AG09309 (cell line): ENCODE measurements at regions not wholly inside any gene's neighbourhood (a gene's known extent, or its start where the extent isn't known, plus 50 kb on each side); places are given as distances from the start of the nearest gene placed in this dataset.
"Not testable (repeated sequence)": the region's sequence is repeated elsewhere in the genome, so short reads cannot be mapped to it uniquely, and the experiment has no call there.

Source experiments
- DNase-seq: peaks from one replicate; pipeline ENCODE4 v3.0.0-alpha.2; 2010; ENCODE audit warnings: low read depth
- H3K4me3 ChIP-seq: 2 replicates; pipeline ENCODE4 v1.5.1; 2011; ENCODE audit warnings: mild to moderate bottlenecking, low read depth, low read length, moderate library complexity; ENCODE audit not compliant: control insufficient read depth
- TF ChIP-seq, protein P1 (sequence below): IDR thresholded peaks from 2 replicates; pipeline ENCODE4 v1.5.1; 2011; ENCODE audit warnings: mild to moderate bottlenecking, low read depth, low read length, inconsistent platforms; ENCODE audit not compliant: insufficient read depth, control insufficient read depth; ENCODE audit errors: missing control alignments

DNA sequence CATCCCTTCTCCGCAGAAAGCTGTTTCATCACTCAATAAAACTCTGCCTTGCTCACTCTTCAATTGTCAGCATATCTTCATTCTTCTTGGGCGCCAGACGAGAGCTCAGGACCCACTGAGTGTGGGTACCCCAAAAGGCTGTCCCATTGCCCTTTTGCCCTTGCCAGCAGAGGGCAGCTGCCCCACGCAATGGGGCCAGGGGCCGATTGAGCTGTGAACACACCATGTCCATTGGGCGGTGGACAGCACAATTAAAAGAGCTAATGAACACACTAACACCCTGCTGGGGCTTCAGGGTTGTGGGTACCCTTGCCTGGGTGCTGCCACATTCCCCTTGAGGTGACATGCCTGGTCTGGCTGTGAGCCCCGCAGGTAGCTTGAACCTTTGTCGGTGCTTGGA, 487.2 kb upstream of the NUDT12 start:
- H3K4me3 ChIP-seq: no peak overlapping the region
- TF ChIP-seq, protein P1, sequence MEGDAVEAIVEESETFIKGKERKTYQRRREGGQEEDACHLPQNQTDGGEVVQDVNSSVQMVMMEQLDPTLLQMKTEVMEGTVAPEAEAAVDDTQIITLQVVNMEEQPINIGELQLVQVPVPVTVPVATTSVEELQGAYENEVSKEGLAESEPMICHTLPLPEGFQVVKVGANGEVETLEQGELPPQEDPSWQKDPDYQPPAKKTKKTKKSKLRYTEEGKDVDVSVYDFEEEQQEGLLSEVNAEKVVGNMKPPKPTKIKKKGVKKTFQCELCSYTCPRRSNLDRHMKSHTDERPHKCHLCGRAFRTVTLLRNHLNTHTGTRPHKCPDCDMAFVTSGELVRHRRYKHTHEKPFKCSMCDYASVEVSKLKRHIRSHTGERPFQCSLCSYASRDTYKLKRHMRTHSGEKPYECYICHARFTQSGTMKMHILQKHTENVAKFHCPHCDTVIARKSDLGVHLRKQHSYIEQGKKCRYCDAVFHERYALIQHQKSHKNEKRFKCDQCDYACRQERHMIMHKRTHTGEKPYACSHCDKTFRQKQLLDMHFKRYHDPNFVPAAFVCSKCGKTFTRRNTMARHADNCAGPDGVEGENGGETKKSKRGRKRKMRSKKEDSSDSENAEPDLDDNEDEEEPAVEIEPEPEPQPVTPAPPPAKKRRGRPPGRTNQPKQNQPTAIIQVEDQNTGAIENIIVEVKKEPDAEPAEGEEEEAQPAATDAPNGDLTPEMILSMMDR: no peak
- DNase-seq: no peak

DNA sequence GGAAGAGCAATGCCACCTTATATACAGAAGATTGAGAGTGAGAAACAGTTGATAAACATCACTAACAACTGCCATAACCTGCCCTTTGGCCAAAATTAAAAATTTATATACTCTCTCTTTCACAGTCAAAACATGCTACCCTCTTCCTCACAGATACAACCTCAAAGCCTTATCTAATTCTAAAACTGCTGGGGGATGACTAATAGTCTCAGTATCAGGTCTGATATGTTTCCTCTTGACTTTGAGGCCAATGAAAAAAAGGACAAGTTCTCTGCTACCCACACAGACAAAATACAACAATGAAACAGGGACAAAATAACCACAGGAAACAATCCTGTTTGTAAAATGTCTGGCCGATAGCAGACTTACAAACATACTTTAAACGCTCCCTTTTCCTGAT, 485.6 kb upstream of the NUDT12 start:
- TF ChIP-seq, protein P1: no peak
- DNase-seq: no peak

DNA sequence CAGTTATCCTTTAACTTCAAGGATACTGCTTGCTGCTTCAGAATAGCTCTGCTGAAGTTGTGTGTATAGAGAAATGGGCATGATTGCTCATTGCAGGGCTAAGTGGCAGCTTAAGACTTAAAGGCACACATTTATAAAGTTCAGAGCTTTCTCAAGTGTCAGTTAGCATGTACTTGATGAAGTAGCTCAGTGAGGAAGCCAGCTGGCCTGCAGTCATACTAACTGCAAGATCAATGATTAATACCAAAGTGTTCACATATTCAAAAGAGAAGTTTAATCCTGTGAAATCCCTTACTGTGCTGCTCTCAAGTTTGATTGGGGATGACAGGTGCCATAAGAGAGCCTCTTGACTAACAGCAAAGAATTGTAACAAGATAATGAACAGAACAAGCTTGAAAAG, 483.4 kb upstream of the NUDT12 start:
- H3K4me3 ChIP-seq: no peak overlapping the region
- TF ChIP-seq, protein P1: no peak
- DNase-seq: no peak

More for the DNA sequence above, 485.6 kb upstream of the NUDT12 start:
- no peak overlapping the region for H3K4me3 ChIP-seq

DNA sequence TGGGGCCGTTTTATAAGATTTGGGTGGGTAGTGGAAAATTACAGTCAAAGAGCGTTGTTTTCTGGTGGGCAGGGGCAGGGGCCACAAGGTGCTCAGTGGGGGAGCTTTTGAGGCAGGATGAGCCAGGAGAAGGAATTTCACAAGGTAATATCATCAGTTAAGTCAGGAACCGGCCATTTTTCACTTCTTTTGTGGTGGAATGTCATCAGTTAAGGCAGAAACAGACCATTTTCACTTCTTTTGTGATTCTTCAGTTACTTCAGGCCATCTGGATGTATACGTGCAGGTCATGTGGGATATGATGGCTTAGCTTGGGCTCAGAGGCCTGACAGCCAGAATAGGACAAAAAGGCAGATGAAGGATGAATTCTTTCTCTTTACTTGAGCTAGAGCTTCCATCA, 477.3 kb upstream of the NUDT12 start:
- not testable (repeated sequence) for DNase-seq, H3K4me3 ChIP-seq

DNA sequence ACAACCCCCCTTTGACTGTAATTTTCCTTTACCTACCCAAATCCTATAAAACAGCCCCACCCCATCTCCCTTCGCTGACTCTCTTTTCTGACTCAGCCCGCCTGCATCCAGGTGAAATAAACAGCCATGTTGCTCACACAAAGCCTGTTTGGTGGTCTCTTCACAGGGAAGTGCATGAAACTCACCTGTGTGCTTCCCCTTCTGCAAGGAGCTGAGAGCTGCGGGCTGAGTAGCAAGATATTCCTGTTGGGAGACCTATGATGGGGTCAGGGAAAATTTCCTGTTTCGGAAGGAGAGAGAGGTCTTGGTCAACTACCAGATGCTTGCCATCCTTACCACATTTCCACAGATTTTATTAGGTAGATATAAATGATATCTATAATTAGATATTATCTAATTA, 474.5 kb upstream of the NUDT12 start:
- H3K4me3 ChIP-seq, DNase-seq: not testable (repeated sequence)

DNA sequence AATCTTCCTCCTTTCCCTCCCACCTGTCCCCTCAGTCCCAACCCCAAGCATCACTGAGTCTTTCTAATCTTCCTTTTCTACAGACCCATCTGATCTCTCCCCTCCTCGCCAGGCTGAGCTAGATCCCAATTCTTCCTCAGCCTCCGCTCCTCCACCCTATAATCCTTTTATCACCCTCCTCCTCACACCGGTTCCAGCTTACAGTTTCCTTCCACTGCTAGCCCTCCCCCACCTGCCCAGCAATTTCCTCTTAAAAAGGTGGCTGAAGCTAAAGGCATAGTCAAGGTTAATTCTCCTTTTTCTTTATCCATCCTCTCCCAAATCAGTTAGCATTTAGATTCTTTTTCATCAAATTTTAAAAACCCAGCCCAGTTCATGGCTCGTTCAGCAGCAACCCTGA, 470.6 kb upstream of the NUDT12 start:
- not testable (repeated sequence) for DNase-seq, H3K4me3 ChIP-seq

DNA sequence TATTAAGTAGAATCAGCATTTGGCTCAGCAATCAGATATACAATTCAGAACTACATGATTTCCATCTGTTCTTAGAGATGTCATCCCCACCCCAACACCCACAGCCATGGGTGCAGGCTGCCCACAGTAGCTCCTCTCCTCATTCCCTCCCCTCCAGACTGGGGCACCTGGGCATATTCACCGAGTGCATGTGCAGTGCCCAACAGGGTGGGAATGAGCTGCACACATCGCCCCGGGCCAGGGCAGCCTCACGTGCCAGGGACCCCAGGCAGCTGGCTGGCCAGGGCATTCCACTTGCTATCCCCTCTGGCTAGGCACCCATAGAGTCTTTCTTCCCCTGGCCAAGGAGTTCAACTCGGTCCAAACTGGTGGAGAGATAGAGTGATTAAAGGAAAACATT, 461.9 kb upstream of the NUDT12 start:
- no peak for DNase-seq
- H3K4me3 ChIP-seq: no peak overlapping the region
- TF ChIP-seq, protein P1: no peak

DNA sequence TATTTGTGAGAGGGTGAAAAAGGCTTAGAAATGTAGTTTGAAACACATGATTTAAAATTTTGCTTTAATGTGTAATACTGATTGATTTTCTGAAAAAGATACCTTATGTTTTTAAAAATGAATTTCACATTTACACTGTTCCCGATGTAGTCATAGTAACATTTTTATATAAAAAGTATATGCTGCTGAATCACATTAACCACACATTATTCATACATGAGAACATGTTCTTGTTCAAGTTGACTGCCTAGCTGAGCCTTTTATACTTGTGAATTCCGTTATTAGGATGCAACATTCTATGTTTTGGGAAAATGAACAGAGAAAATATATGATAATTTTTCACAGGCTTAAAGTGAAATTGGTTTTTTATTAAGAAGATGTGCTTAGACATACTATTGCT, 461.1 kb upstream of the NUDT12 start:
- H3K4me3 ChIP-seq: no peak overlapping the region
- TF ChIP-seq, protein P1: no peak
- no peak for DNase-seq

DNA sequence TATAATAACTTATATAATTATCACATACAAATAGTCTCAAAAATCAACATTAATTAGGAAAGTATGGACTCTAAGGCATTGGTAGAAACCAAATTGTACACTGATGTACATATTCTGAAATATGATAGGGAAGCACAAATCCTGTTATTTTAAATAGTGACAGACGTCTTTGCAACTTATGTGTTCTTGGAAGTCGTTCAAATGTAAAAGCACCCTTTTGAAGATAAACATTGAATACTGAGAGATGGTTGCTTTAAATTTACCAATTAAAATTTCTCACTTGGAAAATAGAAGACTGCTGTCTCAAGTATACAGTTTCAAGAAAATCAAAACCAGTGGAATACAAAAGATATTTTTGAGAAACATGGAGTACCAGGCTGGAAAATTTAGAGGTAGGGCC, 457.4 kb upstream of the NUDT12 start:
- no peak overlapping the region for H3K4me3 ChIP-seq
- TF ChIP-seq, protein P1: no peak
- no peak for DNase-seq
